HG03108 (cell line): ENCODE measurements at regions not wholly inside any gene's neighbourhood (a gene's known extent, or its start where the extent isn't known, plus 50 kb on each side); places are given as distances from the start of the nearest gene placed in this dataset.

Experiments used
- ATAC-seq: cut with Tn5 transposase; IDR thresholded peaks from one replicate; pipeline ENCODE4 v1.9.1; 2021; ENCODE audit warnings: moderate library complexity; ENCODE audit not compliant: unreplicated experiment

- ATAC-seq, result no peak
Observed at GRCh38 chr13:103255587-103256301, 189.5 kb upstream of the SLC10A2 start.

DNA sequence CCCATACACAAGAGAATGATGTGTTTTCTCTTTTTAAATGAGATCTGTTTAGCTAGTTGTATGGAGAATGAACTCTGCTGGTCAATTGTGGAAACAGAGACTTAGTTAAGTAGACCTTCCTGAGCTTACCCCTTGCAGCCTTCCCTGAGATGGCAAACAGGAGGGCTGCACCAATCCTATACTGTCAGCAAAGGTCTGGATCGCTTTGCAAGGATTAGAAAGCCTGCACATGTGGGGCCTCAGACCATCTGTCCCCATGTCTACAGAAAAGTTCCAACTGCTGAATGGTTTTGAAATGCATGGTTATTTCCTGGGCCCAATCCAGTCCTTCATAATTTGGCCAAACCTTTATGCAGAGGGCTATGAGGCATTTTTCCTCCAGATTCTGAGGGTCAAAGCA is 183.9 kb upstream of the SLC10A2 start:
- ATAC-seq, result no peak

DNA sequence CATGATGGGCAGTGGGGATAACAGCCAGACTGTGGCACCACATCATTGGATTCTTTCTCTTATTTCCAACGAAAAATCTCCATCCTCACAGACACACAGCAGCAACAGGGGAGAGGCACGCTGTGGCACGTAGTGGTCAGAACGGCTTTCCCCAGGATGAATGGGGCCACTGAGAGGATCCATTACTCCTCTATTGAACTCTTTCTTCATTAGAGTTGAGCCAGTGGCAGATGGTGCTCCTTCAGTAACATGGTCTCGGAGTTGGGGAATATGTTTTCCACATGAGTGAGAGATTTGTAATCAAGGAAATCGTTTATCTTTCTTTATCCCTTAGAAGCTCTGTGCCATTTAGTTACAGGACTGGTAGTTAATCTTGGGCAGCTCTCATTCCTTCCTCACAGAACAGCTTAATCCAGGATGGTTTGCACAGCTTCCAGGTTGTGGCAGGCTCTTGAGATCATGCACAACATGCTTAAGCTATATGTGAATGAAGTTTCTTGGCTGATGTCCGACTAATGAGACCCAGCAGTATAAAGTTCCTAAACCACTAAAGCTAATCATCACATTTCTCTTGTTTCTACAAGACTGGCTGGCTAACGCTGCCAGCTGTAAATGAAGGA is 180.5 kb upstream of the SLC10A2 start:
- no peak for ATAC-seq

GRCh38 chr13:103243495-103243894 is 177.3 kb upstream of the SLC10A2 start:
- no peak for ATAC-seq

DNA sequence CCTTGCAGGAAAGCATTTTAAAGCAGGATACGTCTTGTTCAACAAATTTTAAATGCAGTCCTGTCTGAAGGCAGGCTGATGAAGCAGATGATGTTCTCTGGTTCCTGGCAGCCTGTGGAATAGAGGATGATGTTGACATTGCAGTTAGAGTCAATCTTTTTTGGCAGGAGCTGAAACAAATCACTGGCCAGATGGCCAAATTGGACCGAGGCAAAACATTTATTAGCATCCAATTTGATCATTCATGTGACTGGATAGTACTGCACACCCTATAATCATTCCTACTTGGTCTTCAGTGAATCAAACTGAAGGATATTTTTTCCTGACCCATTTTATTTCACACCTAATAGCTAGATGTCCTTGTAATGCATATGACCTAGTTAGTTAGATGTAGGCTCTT is 172.2 kb upstream of the SLC10A2 start:
- no peak for ATAC-seq

- no peak for ATAC-seq
Observed at GRCh38 chr13:103236213-103236612, 170.0 kb upstream of the SLC10A2 start.

DNA sequence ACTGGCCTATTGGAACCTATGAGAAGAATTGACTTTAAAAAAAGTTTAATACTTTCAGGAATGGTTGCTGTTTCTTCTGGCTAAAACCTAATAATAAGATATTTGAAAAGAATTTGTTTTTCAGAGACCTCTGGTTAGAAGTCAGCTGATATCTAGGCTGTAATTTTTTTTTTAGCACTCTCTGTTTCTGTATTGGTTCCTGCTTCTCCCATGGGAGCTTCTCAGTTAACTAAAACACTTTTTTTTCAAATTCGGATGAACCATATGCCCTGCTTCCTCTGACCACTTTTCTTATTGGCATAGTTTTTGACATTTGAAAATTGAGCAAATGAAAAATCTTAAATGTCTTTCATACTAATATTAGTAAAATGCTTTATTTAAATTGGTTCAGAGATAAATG is 163.5 kb upstream of the SLC10A2 start:
- no peak for ATAC-seq

GRCh38 chr13:103224804-103225203 is 158.6 kb upstream of the SLC10A2 start:
- ATAC-seq, result no peak

DNA sequence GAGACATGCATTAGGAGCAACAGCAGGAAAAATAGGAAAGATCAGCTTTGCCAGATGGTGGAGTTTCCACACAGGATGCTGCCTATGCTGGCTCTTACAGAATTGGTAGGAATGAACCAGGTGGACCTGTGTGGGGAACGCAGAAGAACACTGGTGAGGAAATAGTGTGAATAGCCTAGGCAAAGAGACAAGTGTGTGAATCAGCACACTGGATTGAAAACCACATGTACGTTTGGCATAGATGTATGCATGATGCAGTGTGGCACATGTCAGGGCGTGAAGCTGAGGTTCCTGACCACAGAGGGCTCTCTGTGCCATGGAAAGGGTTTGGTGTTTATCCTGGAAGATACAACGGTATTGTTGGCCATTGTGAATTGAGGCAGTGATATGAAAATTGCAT is 156.5 kb upstream of the SLC10A2 start:
- no peak for ATAC-seq

- no peak for ATAC-seq
Observed at GRCh38 chr13:103218253-103218652, 152.0 kb upstream of the SLC10A2 start.

DNA sequence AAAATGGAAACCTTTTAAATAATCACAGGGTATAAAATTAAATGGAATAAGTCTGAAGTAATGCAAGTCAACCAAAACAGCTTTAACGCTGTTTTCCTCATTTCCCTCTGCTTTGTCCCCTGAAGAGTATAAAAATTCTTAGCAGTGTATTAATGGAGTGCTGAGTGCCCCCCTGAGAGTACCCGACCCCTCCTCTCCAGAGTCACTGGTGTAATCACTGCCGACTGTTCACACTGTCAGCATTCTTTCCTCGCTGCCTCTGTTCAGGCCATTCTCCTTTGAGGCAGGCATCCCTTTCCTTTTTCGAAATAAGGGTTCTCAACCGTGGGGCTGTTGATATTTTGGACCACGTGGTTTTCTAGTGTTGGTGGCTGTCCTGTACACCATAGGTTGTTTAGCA is 146.9 kb upstream of the SLC10A2 start:
- no peak for ATAC-seq

- ATAC-seq, result no peak
Observed at GRCh38 chr13:103210348-103210747, 144.1 kb upstream of the SLC10A2 start.

GRCh38 chr13:103203735-103204330 is 137.6 kb upstream of the SLC10A2 start:
- no peak for ATAC-seq

DNA sequence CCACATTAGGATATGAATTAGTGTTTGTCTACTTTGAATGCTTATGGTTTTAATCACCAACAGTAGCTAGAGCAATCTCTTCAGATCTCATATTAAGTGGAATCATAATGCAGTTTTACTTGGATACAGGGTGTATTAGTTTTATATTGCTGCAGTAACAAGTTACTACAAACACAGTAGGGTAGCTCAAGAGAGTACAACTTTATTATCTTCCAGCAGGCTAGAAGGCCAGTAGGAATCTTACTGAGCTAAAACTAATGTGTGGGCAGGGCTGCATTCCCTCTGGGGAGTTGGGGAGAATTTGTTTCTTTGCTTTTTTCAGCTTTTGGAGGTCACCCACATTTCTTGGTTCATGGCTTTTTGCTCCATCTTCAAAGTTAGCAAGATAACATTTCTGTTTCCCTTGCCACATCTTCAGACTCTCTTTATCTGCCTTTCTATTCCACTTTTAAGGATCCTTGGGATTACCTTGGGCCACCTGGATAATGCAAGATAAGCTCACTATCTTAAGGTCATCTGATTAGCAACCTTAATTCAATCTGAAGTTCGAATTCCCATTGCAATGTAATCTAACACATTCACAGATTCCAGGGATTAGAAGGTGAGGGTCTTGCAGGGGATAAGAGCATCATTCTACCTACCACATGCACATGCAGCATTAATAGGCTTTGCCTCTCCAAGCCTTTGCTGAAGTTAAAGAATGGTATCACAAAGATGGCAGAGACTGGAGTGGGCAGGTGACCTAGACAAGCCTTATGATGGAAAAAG is 134.1 kb upstream of the SLC10A2 start:
- no peak for ATAC-seq

GRCh38 chr13:103199380-103200088 is 133.3 kb upstream of the SLC10A2 start:
- no peak for ATAC-seq

DNA sequence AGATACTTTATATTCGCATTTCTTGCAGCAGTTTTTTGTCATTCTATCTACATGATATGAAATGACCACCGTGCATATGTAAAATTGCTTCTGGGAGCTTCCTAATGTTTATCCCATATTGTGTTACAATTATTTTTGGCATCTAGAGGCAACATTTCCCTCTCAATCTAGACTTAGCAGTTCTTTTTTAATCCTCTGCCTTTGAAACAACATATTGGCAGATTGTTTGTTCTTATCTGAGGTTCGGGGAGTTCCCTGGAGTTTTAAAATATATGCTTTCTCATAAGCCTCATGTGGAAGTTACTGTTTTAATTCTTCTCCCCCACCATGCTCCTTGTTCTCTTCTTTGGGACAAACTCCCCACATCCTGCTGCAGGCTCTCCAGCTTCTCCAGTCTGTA is 130.1 kb upstream of the SLC10A2 start:
- ATAC-seq, result no peak

GRCh38 chr13:103195762-103196161 is 129.5 kb upstream of the SLC10A2 start:
- ATAC-seq, result no peak

DNA sequence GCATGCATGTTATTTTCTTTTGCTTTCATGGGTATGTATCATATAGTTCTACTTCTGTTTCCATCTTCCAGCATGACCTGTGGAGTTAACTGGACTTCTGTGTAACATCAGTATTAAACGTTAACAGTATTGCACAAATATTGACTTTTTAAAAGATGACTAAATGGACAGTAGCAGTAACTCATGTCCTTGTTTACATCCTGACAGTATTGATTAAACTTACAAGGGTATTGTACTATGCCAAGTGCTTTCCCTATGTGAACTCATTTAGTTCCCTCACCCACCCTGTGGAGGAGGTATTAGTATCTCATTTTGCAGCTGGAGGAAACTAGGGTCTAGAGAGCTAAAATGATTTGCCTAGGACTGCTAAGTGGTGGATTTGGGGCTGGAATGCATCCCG is 128.7 kb upstream of the SLC10A2 start:
- ATAC-seq, result no peak

- no peak for ATAC-seq
Observed at GRCh38 chr13:103192511-103193135, 126.4 kb upstream of the SLC10A2 start.

- no peak for ATAC-seq
Observed at GRCh38 chr13:103190841-103191240, 124.6 kb upstream of the SLC10A2 start.
